Erythroblast (primary cell): ENCODE measurements at regions not wholly inside any gene's neighbourhood (a gene's known extent, or its start where the extent isn't known, plus 50 kb on each side); places are given as distances from the start of the nearest gene placed in this dataset.

Experiments
- GATA1 ChIP-seq: IDR thresholded peaks from 2 replicates; pipeline ENCODE4 v1.6.1; 2011; ENCODE audit warnings: low read depth, mild to moderate bottlenecking, control low read depth, low read length, moderate library complexity
- POLR2A ChIP-seq: IDR thresholded peaks from 2 replicates; pipeline ENCODE4 v1.6.1; 2011; ENCODE audit warnings: mild to moderate bottlenecking, low read length

DNA sequence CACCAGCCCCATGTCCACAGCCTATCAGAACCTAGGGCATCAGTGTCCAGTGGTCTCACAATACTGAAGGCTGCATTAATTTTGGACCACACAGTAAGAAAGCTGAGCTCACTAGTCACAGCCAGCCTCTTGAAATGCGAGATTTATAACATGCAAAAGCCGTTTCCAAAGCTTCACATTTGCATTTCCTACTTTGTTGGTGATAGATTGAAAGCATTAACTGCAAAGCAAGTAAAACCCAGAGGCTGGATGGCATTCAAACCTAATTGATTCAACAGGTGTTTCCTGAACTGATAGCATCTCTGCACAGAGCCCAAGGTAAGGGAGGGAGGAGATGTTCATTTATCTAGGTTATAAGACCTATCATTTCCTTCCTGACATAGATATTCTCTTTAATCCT is 410.1 kb downstream of the OMA1 start:
- no peak for TF ChIP-seq POLR2A
- TF ChIP-seq GATA1, result no peak
